GDM1 (cell line): ENCODE measurements at regions not wholly inside any gene's neighbourhood (a gene's known extent, or its start where the extent isn't known, plus 50 kb on each side); places are given as distances from the start of the nearest gene placed in this dataset.

ENCODE experiments used
- DNase-seq: peaks from one replicate; lab custom pipeline; 2025; lab: John Stamatoyannopoulos, UW

- DNase-seq = no peak
Measured at GRCh38 chr1:88003255-88003654, 674.6 kb downstream of the LMO4 start.

- DNase-seq = no peak
Measured at GRCh38 chr1:88009916-88010315, 674.2 kb upstream of the PKN2 start.

GRCh38 chr1:88013485-88013884, 670.6 kb upstream of the PKN2 start:
- DNase-seq = no peak

GRCh38 chr1:88014131-88014530, 669.9 kb upstream of the PKN2 start:
- DNase-seq = no peak

- no peak for DNase-seq
Measured at GRCh38 chr1:88016947-88017346, 667.1 kb upstream of the PKN2 start.

- DNase-seq = no peak
Measured at GRCh38 chr1:88021529-88021928, 662.5 kb upstream of the PKN2 start.

GRCh38 chr1:88022516-88022915, 661.6 kb upstream of the PKN2 start:
- no peak for DNase-seq

- DNase-seq = no peak
Measured at GRCh38 chr1:88029142-88029541, 654.9 kb upstream of the PKN2 start.

- DNase-seq = no peak
Measured at GRCh38 chr1:88029899-88030298, 654.2 kb upstream of the PKN2 start.

GRCh38 chr1:88035578-88035977, 648.5 kb upstream of the PKN2 start:
- no peak for DNase-seq

GRCh38 chr1:88036345-88037014, 647.6 kb upstream of the PKN2 start:
- DNase-seq = no peak

- DNase-seq = no peak
Measured at GRCh38 chr1:88039240-88039639, 644.8 kb upstream of the PKN2 start.

GRCh38 chr1:88043834-88044233, 640.2 kb upstream of the PKN2 start:
- no peak for DNase-seq

GRCh38 chr1:88052167-88052566, 631.9 kb upstream of the PKN2 start:
- DNase-seq = no peak

- no peak for DNase-seq
Measured at GRCh38 chr1:88053065-88053464, 631.0 kb upstream of the PKN2 start.

GRCh38 chr1:88056881-88057280, 627.2 kb upstream of the PKN2 start:
- no peak for DNase-seq

GRCh38 chr1:88058205-88058604, 625.9 kb upstream of the PKN2 start:
- peak; percentile 6 for DNase-seq

GRCh38 chr1:88060112-88060673, 623.9 kb upstream of the PKN2 start:
- DNase-seq = no peak

- no peak for DNase-seq
Measured at GRCh38 chr1:88060750-88061491, 623.2 kb upstream of the PKN2 start.

GRCh38 chr1:88061492-88062177, 622.4 kb upstream of the PKN2 start:
- DNase-seq = peak; percentile 28

GRCh38 chr1:88062650-88063153, 621.4 kb upstream of the PKN2 start:
- no peak for DNase-seq

GRCh38 chr1:88063605-88064004, 620.5 kb upstream of the PKN2 start:
- no peak for DNase-seq
